Activated B cell treated with CpG ODN at 0.5 μM for 24 hours (primary cell): ENCODE measurements at regions not wholly inside any gene's neighbourhood (a gene's known extent, or its start where the extent isn't known, plus 50 kb on each side); places are given as distances from the start of the nearest gene placed in this dataset.

Experiments
- ATAC-seq: fragments of 200-7000 bp; cut with Tn5 transposase; one replicate; pipeline ENCODE4 v1.10.0; 2021; ENCODE audit warnings: low read depth, mild to moderate bottlenecking, moderate library complexity
- CTCF ChIA-PET: fragments of 350-600 bp; sonication (Branson Sonifier 250); formaldehyde crosslinking; loops from one replicate; lab custom pipeline; 2021; ENCODE audit warnings: antibody characterized with exemption; lab: Charles Lee
- POLR2A ChIA-PET: fragments of 350-600 bp; sonication (Branson Sonifier 250); formaldehyde crosslinking; loops from one replicate; lab custom pipeline; 2021; ENCODE audit warnings: antibody characterized with exemption; lab: Charles Lee
- DNase-seq: peaks from one replicate; pipeline ENCODE4 v3.0.0; 2022
- H3K27ac Mint-ChIP-seq: one replicate; pipeline ENCODE4 v1.8.0; 2020; ENCODE audit warnings: mixed read lengths
- H3K27me3 Mint-ChIP-seq: one replicate; pipeline ENCODE4 v1.8.0; 2021; ENCODE audit warnings: mixed read lengths
- H3K36me3 Mint-ChIP-seq: one replicate; pipeline ENCODE4 v1.8.0; 2021; ENCODE audit warnings: low read depth, mixed read lengths
- H3K4me1 Mint-ChIP-seq: one replicate; pipeline ENCODE4 v1.8.0; 2021; ENCODE audit warnings: mixed read lengths
- H3K4me3 Mint-ChIP-seq: one replicate; pipeline ENCODE4 v1.8.0; 2020; ENCODE audit warnings: mild to moderate bottlenecking, mixed read lengths
- H3K9me3 Mint-ChIP-seq: one replicate; pipeline ENCODE4 v1.8.0; 2020; ENCODE audit warnings: mixed read lengths
- intact Hi-C: fragments of 100-400 bp; cut with micrococcal nuclease; formaldehyde crosslinking; loops from one replicate; pipeline ENCODE4 v1.15.1; 2024
- TF ChIP-seq, protein P1 (sequence below): fragments of 200-600 bp; IDR thresholded peaks from one replicate; pipeline ENCODE4 v1.8.0; 2022; ENCODE audit warnings: antibody characterized with exemption, mild to moderate bottlenecking

DNA sequence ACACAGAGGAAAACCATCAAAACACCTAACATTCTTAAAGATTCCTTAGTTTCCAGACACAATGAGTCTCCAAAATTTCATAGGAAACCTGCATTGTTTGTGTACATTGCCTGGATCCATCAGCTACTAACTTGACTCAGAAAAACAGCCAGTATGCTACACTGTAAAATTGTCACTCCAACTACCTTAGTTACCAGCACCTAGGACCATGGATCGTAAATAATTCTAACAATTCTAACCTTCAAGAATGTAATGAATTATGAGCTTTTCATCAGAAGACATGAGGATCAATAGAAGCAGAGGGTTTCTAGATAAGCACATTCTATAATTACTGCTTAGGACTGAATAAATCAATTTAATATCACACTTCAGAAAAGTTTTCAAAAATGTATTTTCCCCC lies 851.5 kb downstream of the SORCS1 start:
- TF ChIP-seq, protein P1, sequence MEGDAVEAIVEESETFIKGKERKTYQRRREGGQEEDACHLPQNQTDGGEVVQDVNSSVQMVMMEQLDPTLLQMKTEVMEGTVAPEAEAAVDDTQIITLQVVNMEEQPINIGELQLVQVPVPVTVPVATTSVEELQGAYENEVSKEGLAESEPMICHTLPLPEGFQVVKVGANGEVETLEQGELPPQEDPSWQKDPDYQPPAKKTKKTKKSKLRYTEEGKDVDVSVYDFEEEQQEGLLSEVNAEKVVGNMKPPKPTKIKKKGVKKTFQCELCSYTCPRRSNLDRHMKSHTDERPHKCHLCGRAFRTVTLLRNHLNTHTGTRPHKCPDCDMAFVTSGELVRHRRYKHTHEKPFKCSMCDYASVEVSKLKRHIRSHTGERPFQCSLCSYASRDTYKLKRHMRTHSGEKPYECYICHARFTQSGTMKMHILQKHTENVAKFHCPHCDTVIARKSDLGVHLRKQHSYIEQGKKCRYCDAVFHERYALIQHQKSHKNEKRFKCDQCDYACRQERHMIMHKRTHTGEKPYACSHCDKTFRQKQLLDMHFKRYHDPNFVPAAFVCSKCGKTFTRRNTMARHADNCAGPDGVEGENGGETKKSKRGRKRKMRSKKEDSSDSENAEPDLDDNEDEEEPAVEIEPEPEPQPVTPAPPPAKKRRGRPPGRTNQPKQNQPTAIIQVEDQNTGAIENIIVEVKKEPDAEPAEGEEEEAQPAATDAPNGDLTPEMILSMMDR, result no peak
- ChIA-PET POLR2A (no interaction called here), CTCF (no interaction called here)
- no peaks in the 10 kb centered on the region for H3K36me3 Mint-ChIP-seq
- DNase-seq (no peak), ATAC-seq (no peak)
- H3K9me3 Mint-ChIP-seq, result no peaks in the 10 kb centered on the region
- H3K27me3 Mint-ChIP-seq, result no peaks in the 10 kb centered on the region
- no peak overlapping the region for H3K4me3 Mint-ChIP-seq
- intact Hi-C loops, result no loop called here
- no peaks in the 10 kb centered on the region for H3K4me1 Mint-ChIP-seq
- no peak overlapping the region for H3K27ac Mint-ChIP-seq

DNA sequence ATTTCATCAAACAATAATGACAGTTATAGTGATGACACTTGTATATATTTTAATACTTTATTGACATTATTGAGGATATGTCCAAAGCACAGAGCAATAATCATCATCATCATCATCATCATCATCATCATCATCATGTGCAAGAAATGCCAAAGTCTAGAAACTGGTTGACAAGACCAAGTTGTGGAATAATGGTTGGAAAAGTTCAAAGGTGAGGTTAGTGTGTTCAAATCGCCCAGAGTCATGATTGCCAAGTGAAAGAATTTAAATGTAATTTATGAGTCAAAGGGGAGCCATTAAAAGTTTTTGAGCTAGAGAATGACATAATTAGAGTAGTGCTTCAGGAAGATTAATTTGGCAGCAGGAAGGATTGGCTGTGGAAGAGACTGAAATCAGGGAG lies 852.4 kb downstream of the SORCS1 start:
- Mint-ChIP-seq H3K27me3 (no peaks in the 10 kb centered on the region), H3K4me1 (no peaks in the 10 kb centered on the region), H3K36me3 (no peaks in the 10 kb centered on the region), H3K27ac (no peak overlapping the region), H3K4me3 (no peak overlapping the region), H3K9me3 (no peaks in the 10 kb centered on the region)
- ATAC-seq, result no peak
- TF ChIP-seq, protein P1, result no peak
- POLR2A ChIA-PET, result no interaction called here
- intact Hi-C loops, result no loop called here
- CTCF ChIA-PET, result no interaction called here
- no peak for DNase-seq

DNA sequence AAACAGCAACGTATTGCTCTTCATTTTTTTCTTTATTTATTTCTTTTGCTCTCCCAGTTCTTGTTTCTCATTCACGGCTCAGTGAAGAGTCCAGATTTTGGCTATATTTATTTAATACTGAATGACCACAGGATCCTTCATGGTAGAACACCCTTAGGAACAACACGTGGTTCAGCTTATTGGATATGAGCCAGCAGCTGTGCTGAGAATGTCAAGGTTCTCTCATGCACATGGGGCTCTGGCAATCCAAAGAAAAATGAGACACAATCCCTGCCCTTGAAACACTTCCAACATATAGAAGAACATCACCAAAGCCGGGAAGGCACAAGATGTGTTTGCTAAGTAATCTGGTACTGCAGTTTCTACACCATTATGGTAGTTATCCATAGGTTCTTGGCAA lies 852.9 kb downstream of the SORCS1 start:
- no peaks in the 10 kb centered on the region for H3K4me1 Mint-ChIP-seq
- TF ChIP-seq, protein P1, result no peak
- CTCF ChIA-PET, result no interaction called here
- DNase-seq, result no peak
- no peak for ATAC-seq
- H3K27ac Mint-ChIP-seq, result no peak overlapping the region
- no peaks in the 10 kb centered on the region for H3K27me3 Mint-ChIP-seq
- H3K9me3 Mint-ChIP-seq, result no peaks in the 10 kb centered on the region
- no peak overlapping the region for H3K4me3 Mint-ChIP-seq
- intact Hi-C loops, result no loop called here
- POLR2A ChIA-PET, result no interaction called here
- no peaks in the 10 kb centered on the region for H3K36me3 Mint-ChIP-seq

DNA sequence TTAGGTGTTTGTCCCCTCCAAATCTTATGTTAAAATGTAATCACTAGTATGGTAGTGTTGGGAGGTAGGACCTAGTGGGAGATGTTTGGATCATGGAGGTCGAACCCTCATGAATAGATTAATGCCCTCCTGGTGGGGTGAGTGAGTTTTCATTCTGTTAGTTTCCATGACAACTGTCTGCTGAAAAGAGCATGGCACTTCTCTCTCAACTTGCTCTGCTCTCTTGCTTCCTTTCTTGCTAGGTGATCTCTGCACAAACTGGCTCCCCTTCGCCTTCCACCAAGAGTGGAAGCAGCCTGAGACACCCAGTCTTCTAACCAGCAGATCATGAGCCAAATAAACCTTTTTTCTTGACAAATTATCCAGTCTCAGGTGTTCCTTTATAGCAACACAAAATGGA lies 853.9 kb downstream of the SORCS1 start:
- H3K27ac Mint-ChIP-seq, result no peak overlapping the region
- ChIA-PET CTCF (no interaction called here), POLR2A (no interaction called here)
- no peaks in the 10 kb centered on the region for H3K36me3 Mint-ChIP-seq
- intact Hi-C loops, result no loop called here
- no peaks in the 10 kb centered on the region for H3K9me3 Mint-ChIP-seq
- DNase-seq, result no peak
- ATAC-seq, result no peak
- no peak overlapping the region for H3K4me3 Mint-ChIP-seq
- TF ChIP-seq, protein P1, result no peak
- H3K4me1 Mint-ChIP-seq, result no peaks in the 10 kb centered on the region
- no peaks in the 10 kb centered on the region for H3K27me3 Mint-ChIP-seq

DNA sequence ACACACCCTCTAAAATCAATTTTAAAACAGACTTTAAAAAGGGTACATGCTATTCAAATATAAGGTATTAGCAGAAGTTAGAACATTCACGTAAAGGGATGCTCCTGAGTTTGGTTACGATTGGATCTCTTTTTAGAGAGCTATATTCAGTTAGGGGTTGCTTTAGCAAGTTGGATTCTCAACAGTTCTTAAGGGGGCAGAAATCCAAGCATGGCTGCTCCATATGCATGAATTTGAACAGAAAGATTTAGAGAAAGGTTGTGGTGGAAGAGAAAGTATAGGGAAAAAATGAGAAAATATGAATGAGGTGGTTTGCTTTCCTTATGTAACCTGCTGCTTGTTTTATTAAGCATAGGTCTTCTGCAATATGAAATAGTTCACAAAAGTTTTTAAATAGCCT lies 855.1 kb downstream of the SORCS1 start:
- ATAC-seq (no peak), DNase-seq (no peak)
- intact Hi-C loops, result no loop called here
- TF ChIP-seq, protein P1, result no peak
- Mint-ChIP-seq H3K36me3 (no peaks in the 10 kb centered on the region), H3K27me3 (no peaks in the 10 kb centered on the region), H3K9me3 (no peaks in the 10 kb centered on the region), H3K4me3 (no peak overlapping the region), H3K4me1 (no peaks in the 10 kb centered on the region), H3K27ac (no peak overlapping the region)
- CTCF ChIA-PET, result no interaction called here
- POLR2A ChIA-PET, result no interaction called here
